ENCODE measurements at regions not wholly inside any gene's neighbourhood (a gene's known extent, or its start where the extent isn't known, plus 50 kb on each side); places are given as distances from the start of the nearest gene placed in this dataset.

GRCh38 chr9:41359116-41359515, 170.0 kb upstream of the ZNG1F start (continued):
- TF ChIP-seq, protein P1, sequence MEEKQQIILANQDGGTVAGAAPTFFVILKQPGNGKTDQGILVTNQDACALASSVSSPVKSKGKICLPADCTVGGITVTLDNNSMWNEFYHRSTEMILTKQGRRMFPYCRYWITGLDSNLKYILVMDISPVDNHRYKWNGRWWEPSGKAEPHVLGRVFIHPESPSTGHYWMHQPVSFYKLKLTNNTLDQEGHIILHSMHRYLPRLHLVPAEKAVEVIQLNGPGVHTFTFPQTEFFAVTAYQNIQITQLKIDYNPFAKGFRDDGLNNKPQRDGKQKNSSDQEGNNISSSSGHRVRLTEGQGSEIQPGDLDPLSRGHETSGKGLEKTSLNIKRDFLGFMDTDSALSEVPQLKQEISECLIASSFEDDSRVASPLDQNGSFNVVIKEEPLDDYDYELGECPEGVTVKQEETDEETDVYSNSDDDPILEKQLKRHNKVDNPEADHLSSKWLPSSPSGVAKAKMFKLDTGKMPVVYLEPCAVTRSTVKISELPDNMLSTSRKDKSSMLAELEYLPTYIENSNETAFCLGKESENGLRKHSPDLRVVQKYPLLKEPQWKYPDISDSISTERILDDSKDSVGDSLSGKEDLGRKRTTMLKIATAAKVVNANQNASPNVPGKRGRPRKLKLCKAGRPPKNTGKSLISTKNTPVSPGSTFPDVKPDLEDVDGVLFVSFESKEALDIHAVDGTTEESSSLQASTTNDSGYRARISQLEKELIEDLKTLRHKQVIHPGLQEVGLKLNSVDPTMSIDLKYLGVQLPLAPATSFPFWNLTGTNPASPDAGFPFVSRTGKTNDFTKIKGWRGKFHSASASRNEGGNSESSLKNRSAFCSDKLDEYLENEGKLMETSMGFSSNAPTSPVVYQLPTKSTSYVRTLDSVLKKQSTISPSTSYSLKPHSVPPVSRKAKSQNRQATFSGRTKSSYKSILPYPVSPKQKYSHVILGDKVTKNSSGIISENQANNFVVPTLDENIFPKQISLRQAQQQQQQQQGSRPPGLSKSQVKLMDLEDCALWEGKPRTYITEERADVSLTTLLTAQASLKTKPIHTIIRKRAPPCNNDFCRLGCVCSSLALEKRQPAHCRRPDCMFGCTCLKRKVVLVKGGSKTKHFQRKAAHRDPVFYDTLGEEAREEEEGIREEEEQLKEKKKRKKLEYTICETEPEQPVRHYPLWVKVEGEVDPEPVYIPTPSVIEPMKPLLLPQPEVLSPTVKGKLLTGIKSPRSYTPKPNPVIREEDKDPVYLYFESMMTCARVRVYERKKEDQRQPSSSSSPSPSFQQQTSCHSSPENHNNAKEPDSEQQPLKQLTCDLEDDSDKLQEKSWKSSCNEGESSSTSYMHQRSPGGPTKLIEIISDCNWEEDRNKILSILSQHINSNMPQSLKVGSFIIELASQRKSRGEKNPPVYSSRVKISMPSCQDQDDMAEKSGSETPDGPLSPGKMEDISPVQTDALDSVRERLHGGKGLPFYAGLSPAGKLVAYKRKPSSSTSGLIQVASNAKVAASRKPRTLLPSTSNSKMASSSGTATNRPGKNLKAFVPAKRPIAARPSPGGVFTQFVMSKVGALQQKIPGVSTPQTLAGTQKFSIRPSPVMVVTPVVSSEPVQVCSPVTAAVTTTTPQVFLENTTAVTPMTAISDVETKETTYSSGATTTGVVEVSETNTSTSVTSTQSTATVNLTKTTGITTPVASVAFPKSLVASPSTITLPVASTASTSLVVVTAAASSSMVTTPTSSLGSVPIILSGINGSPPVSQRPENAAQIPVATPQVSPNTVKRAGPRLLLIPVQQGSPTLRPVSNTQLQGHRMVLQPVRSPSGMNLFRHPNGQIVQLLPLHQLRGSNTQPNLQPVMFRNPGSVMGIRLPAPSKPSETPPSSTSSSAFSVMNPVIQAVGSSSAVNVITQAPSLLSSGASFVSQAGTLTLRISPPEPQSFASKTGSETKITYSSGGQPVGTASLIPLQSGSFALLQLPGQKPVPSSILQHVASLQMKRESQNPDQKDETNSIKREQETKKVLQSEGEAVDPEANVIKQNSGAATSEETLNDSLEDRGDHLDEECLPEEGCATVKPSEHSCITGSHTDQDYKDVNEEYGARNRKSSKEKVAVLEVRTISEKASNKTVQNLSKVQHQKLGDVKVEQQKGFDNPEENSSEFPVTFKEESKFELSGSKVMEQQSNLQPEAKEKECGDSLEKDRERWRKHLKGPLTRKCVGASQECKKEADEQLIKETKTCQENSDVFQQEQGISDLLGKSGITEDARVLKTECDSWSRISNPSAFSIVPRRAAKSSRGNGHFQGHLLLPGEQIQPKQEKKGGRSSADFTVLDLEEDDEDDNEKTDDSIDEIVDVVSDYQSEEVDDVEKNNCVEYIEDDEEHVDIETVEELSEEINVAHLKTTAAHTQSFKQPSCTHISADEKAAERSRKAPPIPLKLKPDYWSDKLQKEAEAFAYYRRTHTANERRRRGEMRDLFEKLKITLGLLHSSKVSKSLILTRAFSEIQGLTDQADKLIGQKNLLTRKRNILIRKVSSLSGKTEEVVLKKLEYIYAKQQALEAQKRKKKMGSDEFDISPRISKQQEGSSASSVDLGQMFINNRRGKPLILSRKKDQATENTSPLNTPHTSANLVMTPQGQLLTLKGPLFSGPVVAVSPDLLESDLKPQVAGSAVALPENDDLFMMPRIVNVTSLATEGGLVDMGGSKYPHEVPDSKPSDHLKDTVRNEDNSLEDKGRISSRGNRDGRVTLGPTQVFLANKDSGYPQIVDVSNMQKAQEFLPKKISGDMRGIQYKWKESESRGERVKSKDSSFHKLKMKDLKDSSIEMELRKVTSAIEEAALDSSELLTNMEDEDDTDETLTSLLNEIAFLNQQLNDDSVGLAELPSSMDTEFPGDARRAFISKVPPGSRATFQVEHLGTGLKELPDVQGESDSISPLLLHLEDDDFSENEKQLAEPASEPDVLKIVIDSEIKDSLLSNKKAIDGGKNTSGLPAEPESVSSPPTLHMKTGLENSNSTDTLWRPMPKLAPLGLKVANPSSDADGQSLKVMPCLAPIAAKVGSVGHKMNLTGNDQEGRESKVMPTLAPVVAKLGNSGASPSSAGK (IDR thresholded peaks at IDR 0.05): peak; percentile 95
- TF ChIP-seq L3MBTL2 (IDR thresholded peaks at IDR 0.05) (peak; percentile 76), POLR2A (conservative IDR thresholded peaks at IDR 0.05) (0 out of 2 replicates have a peak, but pooled peaks have one; percentile 17), SMARCE1 (IDR thresholded peaks at IDR 0.05) (peak; percentile 43; the same call in 1 of the 2 replicates), EP400 (IDR thresholded peaks at IDR 0.05) (peak; percentile 42; the same call in 1 of the 2 replicates)
